Neutrophil (primary cell): ENCODE measurements at regions not wholly inside any gene's neighbourhood (a gene's known extent, or its start where the extent isn't known, plus 50 kb on each side); places are given as distances from the start of the nearest gene placed in this dataset.

ENCODE experiments used
- H3K27ac ChIP-seq: fragments of 200-600 bp; sonication (generic); 2 replicates; pipeline ENCODE4 v1.5.1; 2016; ENCODE audit warnings: mild to moderate bottlenecking, moderate library complexity
- H3K27me3 ChIP-seq: fragments of 200-600 bp; sonication (generic); 2 replicates; pipeline ENCODE4 v1.6.0; 2016; ENCODE audit warnings: mild to moderate bottlenecking
- H3K36me3 ChIP-seq: fragments of 200-600 bp; sonication (generic); 2 replicates; pipeline ENCODE4 v1.5.1; 2017
- H3K4me1 ChIP-seq, 2 experiments: fragments of 200-600 bp in 1 of 2; sonication (generic) in 1 of 2; 1 replicate in 1 of 2; 2 replicates in 1 of 2; pipeline versions ENCODE4 v1.5.1 to v1.6.1; 2013 to 2016; ENCODE audit warnings: low read depth in 1 of 2, low read length in 1 of 2, mild to moderate bottlenecking in 1 of 2, moderate library complexity in 1 of 2; ENCODE audit not compliant: control insufficient read depth in 1 of 2, insufficient read depth in 1 of 2
- H3K4me3 ChIP-seq, 2 experiments: fragments of 200-600 bp in 1 of 2; sonication (generic) in 1 of 2; 1 replicate in 1 of 2; 2 replicates in 1 of 2; pipeline ENCODE4 v1.5.1; 2013 to 2016; ENCODE audit warnings: low read depth in 1 of 2, low read length in 1 of 2, mild to moderate bottlenecking in 1 of 2, moderate library complexity in 1 of 2
- H3K9me3 ChIP-seq: fragments of 200-600 bp; sonication (generic); 2 replicates; pipeline ENCODE4 v1.5.1; 2016
- CTCF ChIP-seq: fragments of 200-600 bp; sonication (generic); IDR thresholded peaks from 2 replicates; pipeline ENCODE4 v1.5.1; 2016; ENCODE audit warnings: antibody characterized with exemption

GRCh38 chr7:79953130-79953529, 181.5 kb upstream of the GNAI1 start:
- TF ChIP-seq CTCF: no peak
- H3K27ac ChIP-seq: no peak overlapping the region
- H3K4me1 ChIP-seq: no peaks in the 10 kb centered on the region
- no peaks in the 10 kb centered on the region for H3K9me3 ChIP-seq
- H3K36me3 ChIP-seq: no peaks in the 10 kb centered on the region
- H3K4me3 ChIP-seq: no peak overlapping the region
- no peaks in the 10 kb centered on the region for H3K27me3 ChIP-seq

- Histone ChIP-seq H3K36me3 (no peaks in the 10 kb centered on the region), H3K27ac (no peak overlapping the region), H3K9me3 (no peaks in the 10 kb centered on the region), H3K27me3 (no peaks in the 10 kb centered on the region), H3K4me1 (no peaks in the 10 kb centered on the region), H3K4me3 (no peak overlapping the region)
- TF ChIP-seq CTCF: no peak
Measured at GRCh38 chr7:79952399-79952798, 182.2 kb upstream of the GNAI1 start.

GRCh38 chr7:79951415-79951814, 183.2 kb upstream of the GNAI1 start:
- H3K4me3 ChIP-seq: no peak overlapping the region
- H3K27me3 ChIP-seq: no peaks in the 10 kb centered on the region
- no peaks in the 10 kb centered on the region for H3K4me1 ChIP-seq
- no peaks in the 10 kb centered on the region for H3K36me3 ChIP-seq
- H3K27ac ChIP-seq: no peak overlapping the region
- H3K9me3 ChIP-seq: peaks cover 3% of the 10 kb centered on the region
- no peak for TF ChIP-seq CTCF

GRCh38 chr7:79949778-79950177, 184.9 kb upstream of the GNAI1 start:
- peaks cover 3% of the 10 kb centered on the region for H3K9me3 ChIP-seq
- no peak overlapping the region for H3K4me3 ChIP-seq
- H3K36me3 ChIP-seq: no peaks in the 10 kb centered on the region
- H3K4me1 ChIP-seq: no peaks in the 10 kb centered on the region
- TF ChIP-seq CTCF: no peak
- no peak overlapping the region for H3K27ac ChIP-seq
- no peaks in the 10 kb centered on the region for H3K27me3 ChIP-seq

GRCh38 chr7:79936281-79936983, 198.2 kb upstream of the GNAI1 start:
- no peaks in the 10 kb centered on the region for H3K4me1 ChIP-seq
- TF ChIP-seq CTCF: no peak
- H3K4me3 ChIP-seq: no peak overlapping the region
- H3K36me3 ChIP-seq: no peaks in the 10 kb centered on the region
- H3K27me3 ChIP-seq: no peaks in the 10 kb centered on the region
- no peak overlapping the region for H3K27ac ChIP-seq
- H3K9me3 ChIP-seq: no peaks in the 10 kb centered on the region

- no peaks in the 10 kb centered on the region for H3K27me3 ChIP-seq
- H3K27ac ChIP-seq: no peak overlapping the region
- no peak for TF ChIP-seq CTCF
- H3K36me3 ChIP-seq: no peaks in the 10 kb centered on the region
- no peaks in the 10 kb centered on the region for H3K9me3 ChIP-seq
- no peaks in the 10 kb centered on the region for H3K4me1 ChIP-seq
- no peak overlapping the region for H3K4me3 ChIP-seq
Measured at GRCh38 chr7:79934727-79935126, 199.9 kb upstream of the GNAI1 start.
